GM13976 (cell line): ENCODE measurements at regions not wholly inside any gene's neighbourhood (a gene's known extent, or its start where the extent isn't known, plus 50 kb on each side); places are given as distances from the start of the nearest gene placed in this dataset.
"Not testable (repeated sequence)": the region's sequence is repeated elsewhere in the genome, so short reads cannot be mapped to it uniquely, and the experiment has no call there.

Experiments
- DNase-seq: peaks from one replicate; pipeline ENCODE4 v3.0.0; 2012; ENCODE audit warnings: low spot score
- CTCF ChIP-seq: IDR thresholded peaks from 2 replicates; pipeline ENCODE4 v1.5.1; 2012; ENCODE audit warnings: borderline replicate concordance, mild to moderate bottlenecking; ENCODE audit not compliant: insufficient read depth; ENCODE audit errors: extremely low read depth, missing control alignments, control extremely low read depth
- in situ Hi-C: fragments of 300-500 bp; cut with MboI; formaldehyde crosslinking; loops from one replicate; pipeline ENCODE4 v1.12.0; 2022; ENCODE audit warnings: low sequenced_read_pairs, mixed read lengths, inconsistent platforms; ENCODE audit not compliant: unreplicated experiment

- DNase-seq, result no peak
- in situ Hi-C loops, result no loop called here
- no peak for TF ChIP-seq CTCF
These were observed 197.1 kb upstream of the C2CD4B start for GRCh38 chr15:62362144-62362543.

GRCh38 chr15:62362608-62363007, 197.5 kb upstream of the C2CD4B start:
- DNase-seq, result no peak
- in situ Hi-C loops, result no loop called here
- TF ChIP-seq CTCF, result no peak

- in situ Hi-C loops, result no loop called here
- DNase-seq, result no peak
- no peak for TF ChIP-seq CTCF
These were observed 198.8 kb upstream of the C2CD4B start for GRCh38 chr15:62363913-62364312.

- DNase-seq, result no peak
- in situ Hi-C loops, result no loop called here
- TF ChIP-seq CTCF, result no peak
These were observed 200.8 kb upstream of the C2CD4B start for GRCh38 chr15:62365795-62366442.

GRCh38 chr15:62369454-62369853, 204.4 kb upstream of the C2CD4B start:
- in situ Hi-C loops, result no loop called here
- no peak for TF ChIP-seq CTCF
- DNase-seq, result no peak

GRCh38 chr15:62371683-62372082, 206.6 kb upstream of the C2CD4B start:
- in situ Hi-C loops, DNase-seq: not testable (repeated sequence)

- no peak for TF ChIP-seq CTCF
- in situ Hi-C loops, result no loop called here
- no peak for DNase-seq
These were observed 212.8 kb upstream of the C2CD4B start for GRCh38 chr15:62377736-62378480.
